Astrocyte of the cerebellum (primary cell): ENCODE measurements at regions not wholly inside any gene's neighbourhood (a gene's known extent, or its start where the extent isn't known, plus 50 kb on each side); places are given as distances from the start of the nearest gene placed in this dataset.

Experiments used
- DNase-seq: peaks from one replicate; pipeline ENCODE4 v3.0.0-alpha.2; 2011; ENCODE audit warnings: low read depth
- H3K4me3 ChIP-seq: 2 replicates; pipeline ENCODE4 v1.5.1; 2011; ENCODE audit warnings: mild to moderate bottlenecking, low read depth, low read length, moderate library complexity
- CTCF ChIP-seq: IDR thresholded peaks from 2 replicates; pipeline ENCODE4 v1.5.1; 2012; ENCODE audit warnings: low read length, low read depth, moderate library complexity, mild to moderate bottlenecking; ENCODE audit errors: missing control alignments
- in situ Hi-C: cut with HindIII; loops from 2 replicates; pipeline ENCODE4 v1.10.0; 2017; ENCODE audit warnings: low sequenced_read_pairs

GRCh38 chr17:12514596-12514995 is 151.1 kb upstream of the MYOCD start:
- H3K4me3 ChIP-seq, result no peak overlapping the region
- TF ChIP-seq CTCF, result no peak
- no peak for DNase-seq
- in situ Hi-C loops, result no loop called here

GRCh38 chr17:12519956-12520594 is 145.6 kb upstream of the MYOCD start:
- DNase-seq, result no peak
- no peak for TF ChIP-seq CTCF
- in situ Hi-C loops, result no loop called here
- H3K4me3 ChIP-seq, result no peak overlapping the region

- H3K4me3 ChIP-seq, result no peak overlapping the region
- no peak for TF ChIP-seq CTCF
- in situ Hi-C loops, result no loop called here
- DNase-seq, result no peak
Observed at GRCh38 chr17:12521416-12521815, 144.3 kb upstream of the MYOCD start.

GRCh38 chr17:12522336-12522735 is 143.4 kb upstream of the MYOCD start:
- in situ Hi-C loops, result no loop called here
- H3K4me3 ChIP-seq, result no peak overlapping the region
- TF ChIP-seq CTCF, result no peak
- no peak for DNase-seq

GRCh38 chr17:12522743-12523183 is 142.9 kb upstream of the MYOCD start:
- no peak overlapping the region for H3K4me3 ChIP-seq
- DNase-seq, result peak; percentile 47
- in situ Hi-C loops, result no loop called here
- no peak for TF ChIP-seq CTCF

- no peak for DNase-seq
- in situ Hi-C loops, result no loop called here
- TF ChIP-seq CTCF, result no peak
- H3K4me3 ChIP-seq, result no peak overlapping the region
Observed at GRCh38 chr17:12523244-12523643, 142.4 kb upstream of the MYOCD start.
